HG02571 (cell line): ENCODE measurements at regions not wholly inside any gene's neighbourhood (a gene's known extent, or its start where the extent isn't known, plus 50 kb on each side); places are given as distances from the start of the nearest gene placed in this dataset.
A peak's percentile ranks its signal among the peaks of the same experiment; 100 is the strongest.

ENCODE experiments used
- ATAC-seq: cut with Tn5 transposase; IDR thresholded peaks from one replicate; pipeline ENCODE4 v1.9.1; 2021; ENCODE audit warnings: mild to moderate bottlenecking, moderate library complexity; ENCODE audit not compliant: unreplicated experiment

DNA sequence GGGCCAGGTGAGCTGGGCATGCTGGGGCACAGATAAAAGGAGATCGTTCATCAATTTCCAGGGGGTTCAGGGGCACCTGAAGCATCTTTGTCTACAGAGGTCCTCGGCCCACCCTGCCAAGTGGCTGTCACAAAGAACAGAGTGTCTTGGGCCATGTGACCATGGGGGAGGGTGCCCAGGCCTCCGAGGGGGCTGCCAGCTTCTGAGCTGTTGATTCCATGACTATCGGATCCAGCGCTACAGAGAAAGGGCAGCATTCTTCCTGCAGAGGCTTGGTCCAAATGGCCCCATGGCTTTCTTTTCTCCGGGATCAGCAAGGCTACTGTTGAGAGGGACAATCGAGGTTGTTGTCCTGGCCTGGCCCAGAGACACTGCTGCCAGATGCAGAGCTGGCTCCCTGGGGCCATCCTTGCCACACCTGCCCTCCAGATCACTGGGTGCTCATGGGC, 289.2 kb downstream of the ZSWIM6 start:
- ATAC-seq: no peak

DNA sequence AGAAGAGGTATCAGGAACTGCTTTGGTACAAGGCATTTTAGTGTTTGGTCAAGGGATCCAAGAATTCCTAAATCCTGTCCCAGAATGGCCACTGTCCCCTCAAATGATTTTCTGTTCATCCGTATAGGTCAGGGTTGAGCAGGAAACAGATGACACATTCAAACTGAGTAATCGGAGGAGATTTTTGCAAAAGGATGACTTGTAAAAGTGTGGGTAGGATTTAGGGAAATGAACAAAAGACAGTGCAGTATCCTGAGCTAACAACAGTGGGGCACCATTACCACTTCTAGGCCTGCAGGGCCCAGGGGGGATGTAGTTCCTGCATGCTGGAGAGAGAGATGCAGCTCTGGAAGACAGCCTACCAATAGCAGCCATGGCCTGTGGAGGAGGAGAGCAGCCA, 290.1 kb downstream of the ZSWIM6 start:
- no peak for ATAC-seq

DNA sequence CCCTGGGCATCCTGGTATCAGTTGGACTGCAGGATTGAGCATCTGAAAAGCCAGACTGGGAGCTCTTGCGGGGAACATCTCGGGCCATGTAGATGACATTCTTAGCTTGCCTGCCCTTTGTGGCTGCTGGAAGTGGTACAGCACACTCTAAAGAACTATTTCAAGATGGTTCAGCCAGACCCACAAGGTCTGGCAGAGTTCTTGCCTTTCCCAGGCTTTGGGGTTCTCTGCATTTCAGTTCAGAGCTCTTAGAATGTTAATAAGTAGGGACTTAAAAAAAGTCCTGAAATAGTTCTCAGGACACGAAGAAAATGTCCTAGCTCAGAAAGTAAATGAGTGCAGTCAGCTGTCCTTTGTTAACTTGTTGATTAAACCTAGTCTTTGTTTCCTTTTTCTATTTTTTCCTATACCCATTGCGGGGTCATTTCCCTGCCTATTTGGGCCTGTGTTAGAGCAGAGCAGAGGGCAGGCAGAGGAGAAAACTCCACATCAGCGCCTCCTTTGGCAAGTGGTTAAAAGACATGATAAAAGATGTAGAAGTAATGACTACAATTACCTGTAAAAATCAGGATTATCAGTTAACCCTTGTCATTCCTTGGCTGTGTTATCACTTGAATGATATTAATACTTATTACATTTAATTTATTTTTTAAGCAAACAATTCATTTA, 291.5 kb downstream of the ZSWIM6 start:
- no peak for ATAC-seq

DNA sequence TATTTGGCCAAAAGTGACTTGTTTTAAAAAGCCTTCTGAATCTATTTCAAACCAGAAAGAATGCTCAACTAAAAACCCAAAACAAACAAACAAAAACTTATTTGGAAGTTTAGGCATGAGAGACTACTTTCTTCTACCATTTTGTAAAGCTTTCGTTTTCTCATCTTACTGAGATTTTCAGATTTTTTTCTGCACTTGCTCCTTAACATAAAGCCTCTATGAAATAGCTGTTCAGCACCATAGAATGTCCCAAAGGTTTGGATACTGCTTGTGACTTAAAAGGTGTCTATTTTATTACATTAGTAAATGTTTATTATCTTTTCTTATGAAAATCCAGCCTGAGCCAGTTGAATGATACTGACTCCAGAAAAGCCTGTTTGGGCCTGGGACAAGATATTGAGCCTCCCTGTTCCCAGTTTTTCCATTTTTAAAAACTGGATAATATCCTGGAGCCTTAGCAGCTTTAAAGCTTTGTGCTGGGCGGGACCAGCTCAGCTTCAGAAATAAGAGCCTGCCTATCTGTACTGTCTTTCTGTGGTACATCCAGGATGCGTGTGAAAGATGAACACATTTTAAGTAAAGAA, 292.6 kb downstream of the ZSWIM6 start:
- ATAC-seq: no peak

DNA sequence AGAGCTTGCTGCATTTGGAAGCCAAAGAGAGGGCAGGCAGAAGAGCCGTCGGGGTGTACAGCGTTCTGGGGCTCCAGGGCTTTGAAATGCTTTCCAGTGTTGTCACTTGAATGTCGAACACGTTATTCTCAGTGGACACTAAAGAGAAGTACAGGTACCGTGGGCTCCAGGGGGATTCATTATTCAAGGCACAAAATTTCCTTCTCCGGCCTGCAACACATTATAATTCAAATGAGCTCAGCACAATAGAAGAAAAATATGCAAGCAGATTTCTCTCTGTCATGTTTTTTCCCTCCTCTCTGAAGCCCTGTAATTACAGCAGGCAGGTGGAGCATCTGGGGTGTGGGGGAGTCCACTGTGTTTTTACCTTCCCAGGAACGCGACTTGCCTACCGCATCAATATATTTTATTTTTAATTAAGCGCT, 293.1 kb downstream of the ZSWIM6 start:
- ATAC-seq: no peak

DNA sequence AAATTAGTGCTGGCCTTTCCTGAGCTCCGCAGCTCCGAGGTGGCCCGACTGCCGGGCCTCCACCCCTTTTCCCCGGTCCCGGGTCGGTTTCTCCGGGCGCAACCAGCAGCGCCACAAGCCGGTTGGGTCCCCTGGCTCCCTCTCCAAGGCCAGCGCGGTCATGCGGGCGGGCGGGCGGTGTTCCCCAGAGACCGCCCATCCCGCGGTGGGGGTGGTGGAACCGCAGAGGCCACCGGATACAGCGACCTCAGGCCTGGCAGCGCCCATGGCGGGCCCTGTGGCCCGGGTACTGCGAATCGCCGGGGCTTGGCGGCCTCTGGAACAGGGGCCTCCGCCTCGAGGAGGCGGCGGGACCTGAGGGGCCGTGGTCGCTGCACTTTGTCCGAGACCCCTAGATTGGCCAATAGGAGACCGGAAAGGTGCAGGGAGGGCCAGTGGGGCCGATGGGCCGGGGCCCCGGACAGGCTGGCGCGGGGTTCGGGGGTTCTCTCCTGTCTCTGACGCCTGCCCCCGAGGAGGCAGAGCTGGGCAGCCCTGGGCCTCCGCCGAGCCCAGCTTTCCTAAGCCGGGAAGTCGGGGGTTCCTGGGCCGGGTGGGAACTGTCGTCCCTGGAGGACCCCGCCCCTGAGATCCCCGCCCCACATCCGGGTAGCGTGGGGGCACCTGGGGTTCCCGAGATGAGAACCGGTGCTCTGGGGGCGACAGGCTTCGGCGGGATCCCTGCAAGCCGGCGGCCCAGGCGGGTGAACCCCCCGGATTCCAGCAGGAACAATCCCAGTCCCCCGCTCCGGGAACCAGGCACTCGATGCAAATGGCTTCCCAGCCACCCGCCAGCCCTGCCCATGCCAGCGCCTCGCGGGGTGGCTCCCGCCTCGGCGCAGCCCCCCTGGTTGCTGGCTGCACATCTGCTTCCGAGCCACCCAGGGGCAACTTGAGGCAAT, 293.9 kb downstream of the ZSWIM6 start:
- ATAC-seq: peak; percentile 65

DNA sequence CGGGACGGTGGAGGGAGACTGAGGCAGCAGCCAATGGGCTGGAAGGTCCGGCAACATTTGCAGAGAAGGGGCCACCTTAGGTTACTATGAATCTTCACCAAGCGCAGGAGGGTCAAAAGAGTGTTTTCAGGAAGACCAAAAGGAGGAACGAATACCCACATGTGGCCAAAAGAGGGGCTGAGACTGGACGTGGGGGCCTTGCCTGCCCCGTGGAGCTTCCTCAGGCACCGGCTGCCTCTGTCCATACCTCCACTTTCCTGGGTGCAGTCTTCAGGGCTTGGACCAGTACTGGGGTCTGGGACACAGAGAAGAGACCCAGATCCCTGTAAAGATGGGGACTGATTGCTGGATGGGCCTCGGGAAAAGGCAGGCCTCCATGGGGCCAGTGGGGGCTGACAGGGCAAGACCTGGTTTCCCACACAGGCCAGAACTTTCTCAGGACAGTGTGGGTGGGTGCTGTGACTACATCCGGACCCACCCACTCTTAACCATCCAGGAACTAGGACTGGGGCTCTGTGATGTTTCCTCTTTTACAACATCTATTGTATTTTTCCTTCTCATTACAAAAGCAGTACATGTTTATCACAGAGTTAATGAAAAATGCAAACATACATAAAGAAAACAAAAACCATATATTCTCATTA, 294.7 kb downstream of the ZSWIM6 start:
- peak; percentile 29 for ATAC-seq

DNA sequence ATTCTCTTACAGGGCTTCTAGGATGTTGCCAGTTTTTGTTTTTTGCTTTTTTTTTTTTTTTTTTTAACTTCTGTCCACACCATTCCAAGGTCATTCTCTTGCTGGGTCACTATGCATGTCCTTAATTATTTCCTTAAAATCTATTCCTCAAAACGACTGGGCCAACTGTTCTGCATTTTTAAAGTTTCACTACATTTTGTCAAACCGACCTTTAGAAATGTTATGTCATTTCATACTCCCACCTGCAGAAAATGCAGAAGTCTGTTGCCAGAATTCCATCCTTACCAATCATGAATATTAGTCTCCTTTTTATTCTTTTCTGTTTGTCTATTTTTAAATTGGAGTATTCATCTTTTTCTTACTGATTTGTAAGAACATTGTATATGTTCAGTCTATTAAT, 295.5 kb downstream of the ZSWIM6 start:
- ATAC-seq: no peak

DNA sequence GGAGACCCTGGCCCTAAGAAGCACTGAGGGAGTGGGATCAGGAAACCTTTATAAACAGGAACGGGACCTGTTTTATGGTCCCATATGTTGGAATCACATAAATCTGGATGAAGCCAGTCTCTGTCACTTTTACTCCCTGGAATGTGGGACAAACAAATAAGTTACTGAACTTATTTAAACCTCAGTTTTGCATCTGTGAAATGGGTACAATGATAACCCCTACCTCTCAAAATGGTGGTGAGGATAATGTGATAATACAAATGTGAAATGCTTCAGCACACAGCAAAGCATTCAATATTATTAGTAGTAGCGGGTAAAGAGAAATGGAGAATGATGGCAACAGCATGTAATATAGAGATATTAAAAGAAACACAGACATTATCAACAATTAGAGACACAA, 298.9 kb downstream of the ZSWIM6 start:
- no peak for ATAC-seq

DNA sequence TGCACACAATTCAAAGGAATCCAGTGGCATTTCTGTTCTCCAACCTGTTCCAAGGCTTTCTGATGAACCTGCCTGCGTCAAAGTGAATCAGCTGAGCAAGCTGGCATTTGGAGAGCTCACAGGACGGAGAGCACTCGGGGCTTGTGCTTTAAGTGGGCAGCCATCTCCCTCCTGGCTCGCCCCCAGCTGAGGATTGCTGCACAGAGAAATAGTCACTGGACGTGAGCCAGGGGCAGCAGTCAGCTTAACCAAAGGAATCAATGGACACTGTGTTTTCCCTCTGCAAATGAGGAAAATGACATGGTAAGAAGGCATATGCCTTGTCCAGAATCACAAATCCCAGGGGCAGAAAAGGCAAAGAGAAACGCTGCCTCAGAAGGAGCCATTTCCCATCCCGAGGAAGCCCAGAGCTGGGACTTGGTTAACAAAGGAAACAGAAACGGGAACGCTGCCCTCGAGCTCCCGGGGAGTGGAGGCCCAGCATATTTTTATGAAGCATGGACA, 299.4 kb downstream of the ZSWIM6 start:
- no peak for ATAC-seq

DNA sequence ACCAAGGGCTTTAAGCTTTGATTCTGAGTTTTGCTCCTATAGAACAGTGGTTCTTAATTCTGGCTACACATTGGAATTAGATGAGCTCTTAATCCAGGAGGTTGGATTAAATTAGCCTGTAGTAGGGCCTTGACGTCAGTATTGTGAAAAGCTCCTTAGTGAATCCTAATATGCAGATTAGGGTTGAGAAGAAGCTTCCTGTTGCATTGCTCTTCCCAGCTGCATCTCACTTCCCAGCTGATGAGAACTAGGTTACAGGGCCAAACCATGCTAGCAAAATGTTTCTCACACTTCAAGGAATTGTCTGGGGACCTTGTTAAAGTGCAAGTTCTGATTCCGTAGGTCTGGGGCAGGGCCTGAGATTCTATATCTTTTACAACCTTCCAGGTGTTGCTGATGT, 300.0 kb downstream of the ZSWIM6 start:
- ATAC-seq: no peak

DNA sequence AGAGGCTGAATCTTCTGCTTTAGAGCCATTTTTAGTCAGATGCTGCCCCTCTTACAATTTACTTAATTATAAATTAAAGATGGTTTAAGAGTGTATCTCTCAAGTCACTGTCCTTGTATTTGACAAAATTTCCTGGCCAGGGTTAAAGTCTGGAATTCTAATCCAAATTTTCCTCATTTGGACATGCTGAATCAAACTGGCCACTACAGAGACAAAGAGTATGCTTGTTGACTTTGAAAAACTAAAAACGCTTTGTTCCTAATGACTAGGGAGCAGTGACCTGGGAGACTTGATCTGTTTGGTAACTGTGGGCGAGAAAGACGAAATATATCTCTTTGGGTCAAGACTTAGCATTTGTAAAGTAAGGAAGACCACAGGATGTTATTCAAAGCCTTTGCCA, 303.2 kb downstream of the ZSWIM6 start:
- ATAC-seq: no peak

DNA sequence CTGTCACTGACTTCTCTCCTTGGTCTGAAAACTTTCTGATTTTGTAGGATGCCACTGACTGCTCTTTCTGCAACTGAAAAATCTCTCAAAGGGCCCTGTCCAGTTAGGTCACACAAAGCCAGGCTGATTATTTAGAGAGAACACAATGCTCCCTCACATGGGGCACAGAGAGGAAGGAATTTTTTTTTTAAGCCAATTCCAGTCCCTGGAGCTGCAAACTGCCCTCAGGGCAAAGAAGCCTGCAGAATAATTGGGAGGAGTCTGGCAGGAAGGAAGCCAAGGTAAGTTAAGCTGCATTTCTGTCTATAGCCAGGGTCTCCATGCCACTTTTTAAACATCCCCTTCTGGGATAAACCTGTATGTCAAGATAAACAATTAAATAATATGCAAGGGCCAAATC, 305.5 kb downstream of the ZSWIM6 start:
- ATAC-seq: no peak

DNA sequence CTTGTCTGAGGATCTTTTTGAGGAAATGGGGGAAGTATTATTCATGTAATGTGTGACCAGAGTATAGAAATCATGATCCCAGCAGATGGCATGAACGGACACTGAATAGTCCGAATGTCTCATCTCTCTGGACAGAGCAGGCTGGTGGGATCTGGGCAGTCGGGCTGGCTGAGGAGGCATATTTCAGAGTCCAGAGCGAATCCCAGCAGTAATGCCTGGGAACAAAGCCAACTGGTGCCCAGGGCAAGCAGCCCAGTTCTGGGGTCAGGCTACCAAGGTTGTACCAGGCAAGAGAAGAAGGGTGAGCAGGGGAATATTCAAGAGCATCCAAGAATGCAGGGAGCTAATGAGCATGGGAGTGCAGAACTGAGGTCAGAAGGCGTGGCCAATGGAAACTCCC, 306.4 kb downstream of the ZSWIM6 start:
- ATAC-seq: no peak

DNA sequence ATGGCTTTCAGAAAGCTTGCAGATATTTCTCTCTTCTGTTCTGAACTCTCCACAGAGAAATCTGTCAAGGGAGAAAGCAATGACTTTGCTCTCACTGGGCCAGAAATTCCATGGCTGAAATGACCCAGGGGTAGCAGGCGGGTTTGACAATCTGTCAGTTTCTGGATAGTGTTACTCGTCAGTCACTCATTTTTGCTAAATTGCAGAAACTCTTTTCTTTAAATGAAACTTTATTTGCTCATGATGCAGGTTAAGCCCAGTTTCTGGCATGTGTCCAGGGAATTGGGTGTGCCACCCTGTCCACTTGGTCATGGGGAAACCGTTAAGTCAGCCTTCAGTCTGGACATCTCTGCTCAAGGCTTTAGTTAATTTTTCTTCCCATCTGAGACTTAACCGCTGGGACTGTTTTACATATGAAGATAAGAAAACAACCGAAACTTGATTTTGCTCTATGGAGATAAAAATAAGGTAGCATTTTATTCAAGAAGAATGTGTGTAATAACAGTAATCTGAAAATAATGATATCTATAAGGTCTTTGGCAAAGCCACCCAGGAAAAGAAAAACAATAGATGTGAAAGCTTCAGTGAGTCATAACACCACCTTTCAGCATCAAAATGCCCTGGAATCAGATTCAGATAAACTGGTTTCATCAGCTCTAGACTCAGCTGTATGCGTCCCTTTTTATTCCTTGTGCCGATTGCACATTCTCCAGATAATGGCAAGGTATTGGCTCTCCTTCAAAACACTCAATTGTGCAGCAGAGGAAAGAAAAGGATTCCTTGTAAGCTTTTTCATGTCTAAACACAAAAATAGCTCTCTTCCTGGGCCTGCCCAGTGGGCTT, 308.3 kb downstream of the ZSWIM6 start:
- ATAC-seq: no peak

DNA sequence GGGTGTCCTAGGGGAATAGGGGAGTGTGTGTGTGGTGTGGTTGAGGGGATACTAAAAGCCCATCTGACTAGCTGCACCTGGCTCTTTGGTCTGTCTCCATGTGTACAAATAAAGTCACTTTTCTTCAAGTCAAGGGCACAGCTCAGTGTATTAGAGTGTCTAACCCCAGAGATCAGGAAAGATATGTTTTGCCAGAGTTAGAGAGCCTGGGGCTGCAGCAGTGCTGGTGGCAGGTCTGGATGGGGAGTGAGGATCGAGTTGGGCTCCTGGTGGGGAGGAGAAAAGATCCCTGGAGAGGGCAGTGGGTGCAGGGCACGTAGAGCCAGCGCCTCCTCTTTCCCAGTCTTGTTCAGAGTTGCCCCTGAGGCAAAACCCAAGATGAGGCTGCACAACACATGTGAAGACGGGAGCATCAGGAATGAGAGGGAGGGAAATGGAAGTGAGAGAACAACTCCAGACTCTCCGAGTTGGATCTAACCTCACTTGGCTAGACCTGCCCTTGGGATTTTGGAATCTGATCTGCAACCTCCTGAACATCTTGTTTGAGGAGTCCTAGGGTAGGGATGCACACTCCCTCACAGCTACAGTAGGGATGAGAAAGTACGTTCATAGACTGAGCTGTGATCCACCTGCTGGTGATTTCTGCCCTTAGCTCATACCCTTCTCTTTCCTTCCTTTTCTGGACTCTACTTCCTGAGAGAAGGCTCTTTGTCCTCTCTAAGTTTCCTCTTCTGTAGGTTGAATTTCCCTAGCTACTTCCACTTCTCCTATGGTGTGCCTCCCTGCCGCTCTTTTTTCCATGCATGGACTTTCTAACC, 309.9 kb downstream of the ZSWIM6 start:
- ATAC-seq: no peak

DNA sequence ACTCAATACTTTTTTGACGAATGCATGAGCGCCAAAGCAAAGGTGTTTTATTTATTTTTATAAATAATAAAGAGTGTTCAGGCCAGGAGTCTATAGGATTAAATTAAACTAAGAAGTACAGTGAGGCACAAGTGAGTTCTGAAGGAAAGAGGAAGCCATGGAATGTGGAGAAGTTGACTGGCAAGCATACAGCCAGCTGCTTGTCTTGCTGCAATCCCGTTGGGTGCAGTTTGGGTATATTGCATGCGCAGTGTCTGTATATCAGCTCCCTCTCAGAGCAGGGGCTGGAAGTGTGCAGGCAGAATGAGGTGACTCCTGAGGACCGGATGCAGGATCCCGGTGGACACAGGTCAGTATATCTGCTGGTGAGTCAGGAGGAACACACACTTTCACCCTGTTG, 315.6 kb downstream of the ZSWIM6 start:
- no peak for ATAC-seq

DNA sequence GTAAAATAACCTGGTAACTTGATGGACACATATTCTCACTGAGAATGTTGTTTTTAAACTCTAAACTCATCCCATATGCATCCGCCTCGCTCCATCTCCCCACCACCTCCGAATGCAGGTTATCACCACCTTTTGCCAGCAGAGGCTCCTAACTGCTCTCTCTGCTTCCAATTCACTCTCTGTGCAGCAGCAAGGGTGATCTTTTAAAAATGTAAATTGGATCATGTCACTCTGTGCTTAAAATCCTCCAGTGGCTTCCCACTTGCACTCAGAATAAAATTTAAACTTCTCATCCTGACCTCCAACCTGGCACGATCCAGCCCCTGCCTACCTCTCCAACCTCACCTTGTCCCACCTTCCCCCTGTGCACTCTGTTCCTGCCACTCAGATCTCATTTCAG, 317.2 kb downstream of the ZSWIM6 start:
- no peak for ATAC-seq

DNA sequence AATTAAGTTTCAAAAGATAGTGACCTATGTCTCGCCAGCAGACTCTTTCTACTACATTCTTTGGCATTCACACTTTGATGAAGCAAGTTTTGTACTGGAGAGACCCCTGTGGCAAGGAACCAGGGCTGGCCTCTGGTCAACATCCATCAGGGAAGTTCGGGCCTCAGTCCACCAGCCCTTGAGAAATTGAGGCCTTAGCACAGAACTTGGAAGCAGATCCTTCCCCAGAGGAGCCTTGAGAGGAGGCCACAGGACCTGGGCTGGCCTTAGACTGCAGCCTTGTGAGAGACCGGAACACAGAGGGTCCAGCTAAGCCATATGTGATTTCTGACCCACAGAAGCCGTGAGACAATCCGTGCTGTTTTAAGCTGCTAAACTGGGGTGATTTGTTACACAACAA, 317.9 kb downstream of the ZSWIM6 start:
- no peak for ATAC-seq
